NB4 (cell line): ENCODE measurements at regions not wholly inside any gene's neighbourhood (a gene's known extent, or its start where the extent isn't known, plus 50 kb on each side); places are given as distances from the start of the nearest gene placed in this dataset.

Experiments
- DNase-seq: peaks from one replicate; pipeline ENCODE4 v3.0.0; 2010; ENCODE audit warnings: low read depth
- H3K4me3 ChIP-seq: one replicate; pipeline ENCODE4 v1.5.1; 2011; ENCODE audit warnings: mild to moderate bottlenecking, low read depth, low read length, moderate library complexity
- CTCF ChIP-seq: IDR thresholded peaks from one replicate; pipeline ENCODE4 v1.5.1; 2012; ENCODE audit warnings: low read depth, low read length
- MAX ChIP-seq: IDR thresholded peaks from 2 replicates; pipeline ENCODE4 v1.6.1; 2011; ENCODE audit warnings: low read depth, low read length
- MYC ChIP-seq: IDR thresholded peaks from 2 replicates; pipeline ENCODE4 v1.6.1; 2011; ENCODE audit warnings: low read depth, low read length
- POLR2A ChIP-seq: IDR thresholded peaks from 2 replicates; pipeline ENCODE4 v1.6.1; 2011; ENCODE audit warnings: mild to moderate bottlenecking; ENCODE audit not compliant: insufficient read length; ENCODE audit errors: extremely low read depth

DNA sequence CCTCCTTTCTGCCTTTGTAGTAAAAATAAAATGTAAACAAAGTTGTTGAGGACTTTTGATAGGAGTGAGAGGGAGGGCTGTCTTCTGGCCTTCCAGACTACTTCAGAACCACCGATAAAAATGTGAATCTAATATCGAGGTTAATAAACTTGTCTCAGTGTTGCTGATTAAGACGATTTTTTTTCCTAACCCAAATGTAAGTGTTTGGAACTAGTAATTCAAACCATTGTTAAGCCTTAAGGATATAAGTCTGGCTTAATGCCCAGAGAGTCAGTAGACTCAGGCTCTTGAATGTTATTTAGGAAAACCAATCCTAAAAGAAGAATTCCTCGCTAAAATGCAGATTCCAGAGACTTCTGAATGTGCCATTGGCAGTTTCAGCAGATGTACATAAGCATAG, 356.9 kb downstream of the SIPA1L2 start:
- no peak overlapping the region for H3K4me3 ChIP-seq
- TF ChIP-seq POLR2A, result no peak
- TF ChIP-seq MYC, result no peak
- peak; percentile 19 for DNase-seq

- TF ChIP-seq MYC (peak; percentile 75), MAX (peak; percentile 59), CTCF (no peak), POLR2A (no peak)
- peak; percentile 92 for DNase-seq
Observed at GRCh38 chr1:232271991-232272589, 357.8 kb downstream of the SIPA1L2 start.

GRCh38 chr1:232271299-232271698, 358.6 kb downstream of the SIPA1L2 start:
- TF ChIP-seq CTCF (no peak), MAX (no peak), MYC (no peak), POLR2A (no peak)
- DNase-seq, result no peak
- no peak overlapping the region for H3K4me3 ChIP-seq

More at GRCh38 chr1:232271991-232272589, 357.8 kb downstream of the SIPA1L2 start:
- peak overlapping the region; percentile 48 for H3K4me3 ChIP-seq

GRCh38 chr1:232269988-232270387, 359.9 kb downstream of the SIPA1L2 start:
- H3K4me3 ChIP-seq, result no peak overlapping the region
- no peak for TF ChIP-seq MAX
- TF ChIP-seq POLR2A, result no peak
- TF ChIP-seq MYC, result no peak
- no peak for TF ChIP-seq CTCF
- no peak for DNase-seq

DNA sequence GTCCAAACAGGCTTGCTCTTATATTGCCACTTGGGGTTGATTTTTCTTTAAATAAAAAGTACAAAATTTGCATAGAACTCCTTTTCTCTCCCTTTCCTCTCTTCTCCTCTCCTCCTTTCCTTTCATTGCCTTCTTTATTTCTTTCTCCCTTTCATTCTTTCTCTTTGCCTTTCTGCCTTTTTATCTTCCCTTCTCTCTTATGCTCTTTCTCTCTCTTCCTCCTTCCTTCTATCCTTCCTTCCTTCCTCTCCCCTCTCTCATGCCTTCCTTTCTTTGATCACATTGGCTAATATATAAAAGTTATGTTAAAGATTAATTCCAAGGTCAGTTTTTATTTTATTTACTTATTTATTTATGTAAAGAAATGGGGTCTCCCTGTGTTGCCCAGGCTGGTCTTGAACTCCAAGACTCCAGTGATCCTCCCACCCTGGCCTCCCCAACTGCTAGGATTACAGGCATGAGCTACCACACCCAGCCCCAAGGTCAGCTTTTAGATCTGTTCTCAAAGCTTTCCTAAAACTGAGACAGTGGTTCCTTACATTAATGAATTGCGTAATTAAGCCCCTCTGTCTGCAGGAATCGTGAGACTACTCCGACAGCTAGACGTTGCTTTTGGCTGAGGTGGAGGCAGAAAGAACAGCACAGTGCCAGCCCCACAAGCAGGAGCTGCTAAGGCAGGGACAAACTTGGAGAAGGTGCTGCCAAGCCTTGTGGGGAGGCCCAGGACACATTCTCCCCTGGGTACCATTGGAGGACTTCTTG, 361.9 kb downstream of the SIPA1L2 start:
- H3K4me3 ChIP-seq, result no peak overlapping the region
- TF ChIP-seq CTCF (no peak), POLR2A (no peak), MYC (no peak), MAX (no peak)
- no peak for DNase-seq

DNA sequence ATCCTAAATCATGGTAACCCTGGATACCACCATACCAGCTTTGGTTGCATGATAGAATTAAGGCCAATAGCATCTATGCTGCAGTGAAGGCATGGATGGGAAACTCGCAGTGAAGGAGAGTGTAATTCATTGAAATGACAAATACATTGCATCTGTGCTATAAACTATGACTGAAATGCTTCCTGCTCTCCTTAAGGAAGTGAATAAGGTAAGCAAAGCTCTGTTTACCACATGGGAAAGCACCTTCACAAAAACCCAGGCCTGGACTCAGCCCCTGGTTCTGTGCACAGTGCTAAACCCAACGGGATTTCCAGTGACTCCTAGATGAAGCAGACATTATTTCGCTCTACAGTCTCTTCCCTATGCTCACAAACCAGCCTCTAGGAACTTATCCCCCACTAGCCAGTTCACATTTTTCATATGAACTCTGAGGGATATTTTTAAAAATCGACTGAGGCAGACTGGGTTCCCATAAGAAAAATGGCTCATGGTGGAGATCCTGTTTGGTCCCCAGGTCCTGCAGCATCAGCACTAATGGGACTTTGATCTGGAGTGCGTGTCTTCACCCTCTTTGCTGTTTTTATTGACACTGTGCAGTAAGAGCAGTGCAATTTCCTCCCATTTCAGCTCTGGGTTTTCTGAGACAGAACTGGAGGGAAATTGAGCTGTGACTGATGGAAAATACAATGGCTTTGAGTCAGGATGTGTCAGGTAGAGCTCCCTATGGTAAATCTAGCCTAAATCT, 362.7 kb downstream of the SIPA1L2 start:
- TF ChIP-seq POLR2A (no peak), MYC (no peak), CTCF (no peak), MAX (no peak)
- DNase-seq, result no peak

More for the DNA sequence above, 362.7 kb downstream of the SIPA1L2 start:
- H3K4me3 ChIP-seq, result no peak overlapping the region
